ENCODE measurements at regions not wholly inside any gene's neighbourhood (a gene's known extent, or its start where the extent isn't known, plus 50 kb on each side); places are given as distances from the start of the nearest gene placed in this dataset.
A peak's percentile ranks its signal among the peaks of the same experiment; 100 is the strongest.
"Not testable (repeated sequence)": the region's sequence is repeated elsewhere in the genome, so short reads cannot be mapped to it uniquely, and the experiment has no call there.

- DNase-seq = no peak
Observed at GRCh38 chr5:110925398-110925797, 146.1 kb upstream of the TSLP start.

DNA sequence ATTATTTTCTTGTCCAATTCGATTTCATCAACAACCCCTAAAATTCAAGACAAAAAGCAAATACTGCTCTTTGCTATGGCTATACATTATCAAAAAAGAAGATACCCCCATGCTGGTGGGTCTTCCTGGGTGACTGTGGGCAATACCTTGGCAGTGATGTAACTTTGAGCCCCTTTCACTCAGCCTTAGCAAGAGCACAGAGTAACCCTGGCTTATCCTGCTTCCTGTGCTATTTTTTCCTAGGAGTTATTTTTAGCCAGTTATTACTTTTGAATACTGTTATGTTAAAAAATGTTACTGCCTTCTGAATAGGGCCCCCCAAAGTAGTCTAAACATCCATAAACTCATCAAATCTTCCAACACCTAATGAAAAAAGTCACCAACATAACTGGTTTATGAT lies 145.6 kb upstream of the TSLP start:
- no peak for DNase-seq

GRCh38 chr5:110932755-110933488 lies 138.6 kb upstream of the TSLP start:
- no peak for DNase-seq

- no peak for DNase-seq
Observed at GRCh38 chr5:110940136-110940535, 131.4 kb upstream of the TSLP start.

GRCh38 chr5:110945874-110946436 lies 125.6 kb upstream of the TSLP start:
- DNase-seq = no peak

- no peak for DNase-seq
Observed at GRCh38 chr5:110951373-110951791, 120.1 kb upstream of the TSLP start.

GRCh38 chr5:110956280-110956912 lies 115.1 kb upstream of the TSLP start:
- DNase-seq = no peak

DNA sequence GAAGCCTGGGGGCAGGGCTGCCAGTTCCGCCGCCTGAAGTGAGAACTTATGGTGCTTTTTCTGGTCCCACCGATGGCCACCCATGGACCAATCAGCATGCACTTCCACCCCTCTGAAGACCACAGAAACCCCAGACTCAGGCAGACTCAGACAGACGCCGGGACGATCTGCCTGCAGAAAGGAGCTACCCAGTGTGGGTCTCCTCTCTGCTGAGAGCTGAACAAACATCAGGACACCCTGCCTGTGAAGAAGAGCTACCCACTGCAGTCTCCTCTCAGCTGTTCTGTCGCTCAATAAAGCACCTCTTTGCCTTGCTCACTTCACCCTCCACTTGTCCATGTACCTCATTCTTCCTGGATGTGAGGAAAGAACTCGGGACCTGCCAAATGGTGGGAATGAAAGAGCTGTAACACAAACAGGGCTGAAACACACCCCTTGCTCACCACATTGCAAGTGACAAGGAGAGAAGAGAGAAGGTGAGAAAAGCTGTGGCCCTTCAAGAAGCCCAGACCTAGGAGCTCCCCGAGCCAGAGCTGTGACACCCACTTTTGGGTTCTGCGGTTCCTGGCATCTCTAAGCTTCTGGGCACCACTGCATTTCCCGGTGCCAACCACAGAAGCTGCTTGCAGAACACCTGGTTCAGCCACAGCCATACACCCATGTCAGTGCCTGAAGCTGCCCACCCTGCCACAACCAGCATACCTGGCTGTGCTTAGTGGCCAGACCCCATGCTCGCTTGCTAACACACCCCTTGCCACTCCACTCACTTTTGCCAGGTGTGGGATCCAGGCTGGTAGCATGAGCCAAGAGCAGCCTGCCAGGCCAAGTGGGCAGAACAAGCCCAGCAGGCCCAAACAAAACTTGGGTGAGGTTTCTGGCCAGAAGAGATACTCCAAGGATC lies 114.3 kb upstream of the TSLP start:
- DNase-seq = no peak

- no peak for DNase-seq
Observed at GRCh38 chr5:110957934-110958333, 113.6 kb upstream of the TSLP start.

- DNase-seq = no peak
Observed at GRCh38 chr5:110963495-110963894, 108.0 kb upstream of the TSLP start.

DNA sequence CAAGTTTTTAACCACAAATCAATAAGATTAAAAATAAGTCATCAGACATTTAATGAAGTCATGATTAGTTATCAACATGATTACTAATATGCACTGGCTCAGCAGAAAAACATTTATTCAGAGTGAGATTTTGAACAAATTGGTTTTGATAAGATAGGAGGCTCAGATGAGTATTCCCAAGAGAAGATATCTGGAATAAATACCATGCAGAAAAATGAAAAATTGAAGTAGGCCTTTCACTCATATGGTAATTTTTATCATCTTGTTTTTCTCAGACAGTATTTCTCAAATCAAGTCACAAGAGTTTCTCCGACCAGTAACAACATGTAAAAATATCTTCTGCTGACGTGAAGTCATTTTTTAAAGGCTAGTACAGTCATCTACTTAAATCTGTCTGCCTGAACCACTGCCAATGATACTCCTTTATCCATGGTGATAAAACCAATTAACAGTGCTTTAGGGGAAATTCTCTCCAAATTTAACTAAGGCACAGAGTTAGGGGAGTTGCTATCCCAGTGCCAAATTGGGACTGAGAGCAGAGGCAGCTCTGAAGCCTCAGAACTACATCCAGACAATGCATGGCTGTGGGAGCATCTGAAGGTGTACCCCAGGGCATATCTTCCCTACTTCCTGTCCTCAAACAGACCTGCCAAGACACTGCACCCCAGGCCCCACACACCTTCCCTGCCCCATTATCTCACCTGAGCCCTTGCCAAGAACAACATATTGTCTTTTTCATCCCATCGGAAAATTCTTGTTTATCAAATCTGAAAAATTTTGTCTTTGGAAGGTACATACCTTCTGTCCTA lies 105.5 kb upstream of the TSLP start:
- DNase-seq = peak in 1 of 2 donors; percentile 14

DNA sequence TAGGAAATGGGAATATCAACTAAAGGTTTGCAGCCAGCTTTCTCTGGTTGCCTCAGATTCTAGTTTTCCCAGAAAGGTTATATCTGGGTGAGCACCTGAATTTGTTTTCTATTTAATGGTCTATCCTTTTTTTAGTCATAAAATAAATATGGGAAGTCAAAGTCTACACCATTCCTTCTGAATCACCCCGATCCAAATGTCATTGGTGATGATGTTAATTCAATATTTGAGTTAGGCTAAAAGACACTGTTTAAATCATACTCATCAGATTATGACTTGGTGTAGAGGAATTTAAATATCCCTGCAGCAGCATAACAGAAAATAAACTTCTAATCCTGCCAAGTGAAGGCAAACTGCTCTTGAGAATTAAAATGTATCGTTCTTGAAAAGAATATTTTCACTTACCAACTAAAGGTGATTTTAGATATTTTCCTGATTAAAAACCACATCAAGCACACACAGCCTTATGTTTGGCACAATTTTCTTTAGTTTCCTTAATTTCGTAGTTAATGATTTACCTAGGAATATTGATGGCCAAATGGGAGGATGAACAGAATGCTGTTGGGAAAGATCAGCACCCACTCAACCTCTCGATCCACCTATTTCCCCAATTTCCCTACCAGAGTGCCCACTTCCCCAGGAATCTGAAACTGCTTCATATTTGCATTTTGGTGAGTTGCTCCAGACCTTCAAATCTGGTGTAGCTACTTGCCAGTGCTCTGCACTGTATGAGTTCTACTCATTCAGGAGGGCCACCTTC lies 103.1 kb upstream of the TSLP start:
- no peak for DNase-seq

DNA sequence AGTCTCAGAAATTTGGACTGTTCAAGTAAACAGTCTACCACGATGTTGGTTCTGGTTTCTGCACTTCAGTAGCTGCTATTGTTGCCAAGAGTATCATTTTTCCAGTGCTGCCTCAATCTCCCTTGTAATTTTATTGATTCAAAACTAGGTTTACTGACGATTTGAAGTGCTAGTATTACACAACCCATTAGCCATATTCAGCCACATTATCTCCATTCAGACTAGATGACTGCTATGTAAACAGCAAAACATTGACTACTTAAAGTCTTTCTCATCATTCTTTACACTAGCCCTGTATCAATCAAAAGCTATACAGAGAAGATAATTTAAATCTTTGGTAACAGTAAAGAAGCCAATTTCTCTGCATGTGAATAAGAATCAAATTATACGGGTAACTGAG lies 102.0 kb upstream of the TSLP start:
- DNase-seq = no peak

- no peak for DNase-seq
Observed at GRCh38 chr5:110973510-110973909, 98.0 kb upstream of the TSLP start.

- no peak for DNase-seq
Observed at GRCh38 chr5:110977915-110978314, 93.6 kb upstream of the TSLP start.

DNA sequence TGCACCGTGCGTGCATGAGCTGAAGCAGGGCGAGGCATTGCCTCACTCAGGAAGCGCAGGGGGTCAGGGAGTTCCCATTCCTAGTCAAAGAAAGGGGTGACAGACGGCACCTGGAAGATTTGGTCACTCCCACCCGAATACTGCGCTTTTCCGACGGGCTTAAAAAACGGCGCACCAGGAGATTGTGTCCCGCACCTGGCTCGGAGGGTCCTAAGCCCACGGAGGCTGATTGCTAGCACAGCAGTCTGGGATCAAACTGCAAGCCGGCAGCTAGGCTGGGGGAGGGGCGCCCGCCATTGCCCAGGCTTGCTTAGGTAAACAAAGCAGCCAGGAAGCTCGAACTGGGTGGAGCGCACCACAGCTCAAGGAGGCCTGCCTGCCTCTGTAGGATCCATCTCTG lies 85.6 kb upstream of the TSLP start:
- DNase-seq = not testable (repeated sequence)

GRCh38 chr5:110987573-110987972 lies 83.9 kb upstream of the TSLP start:
- not testable (repeated sequence) for DNase-seq

DNA sequence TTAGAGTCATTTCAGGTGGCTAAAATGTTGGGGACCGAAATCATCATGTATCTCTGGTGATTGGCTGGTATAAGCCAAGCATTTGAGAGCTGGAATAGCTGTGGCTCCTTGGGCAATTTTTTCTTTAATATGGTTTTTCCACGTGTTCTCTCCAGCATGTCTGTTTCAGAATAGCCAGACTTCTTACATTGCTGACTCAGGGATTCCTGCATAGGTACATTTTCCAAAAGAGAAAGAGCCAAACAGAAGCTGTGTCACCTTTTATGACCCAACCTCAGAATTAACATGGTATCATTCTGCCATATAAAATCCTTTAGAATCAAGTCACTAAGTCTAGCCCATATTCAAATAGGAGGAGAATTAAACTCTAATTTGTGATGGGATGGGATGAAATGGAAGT lies 74.8 kb upstream of the TSLP start:
- no peak for DNase-seq

- DNase-seq = no peak
Observed at GRCh38 chr5:111002036-111002435, 69.5 kb upstream of the TSLP start.

DNA sequence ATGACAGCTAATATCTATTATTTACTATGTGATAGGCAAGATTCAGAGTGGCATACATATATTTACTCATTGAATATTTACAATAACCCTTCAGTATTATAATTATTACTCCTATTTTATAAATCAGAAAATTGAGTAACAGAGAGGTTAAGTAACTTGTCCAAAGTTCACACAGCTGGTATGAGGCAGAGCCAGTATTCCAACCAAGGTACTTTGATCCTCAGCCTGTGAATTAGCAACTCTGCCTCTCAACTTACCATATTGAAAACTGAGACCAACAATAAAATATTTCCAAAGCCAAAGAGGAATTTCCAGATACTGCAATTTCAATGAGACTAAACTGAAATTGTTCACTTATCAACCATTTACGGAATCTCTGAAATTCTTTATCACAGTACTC lies 67.9 kb upstream of the TSLP start:
- DNase-seq = no peak

- DNase-seq = no peak
Observed at GRCh38 chr5:111004291-111004690, 67.2 kb upstream of the TSLP start.

DNA sequence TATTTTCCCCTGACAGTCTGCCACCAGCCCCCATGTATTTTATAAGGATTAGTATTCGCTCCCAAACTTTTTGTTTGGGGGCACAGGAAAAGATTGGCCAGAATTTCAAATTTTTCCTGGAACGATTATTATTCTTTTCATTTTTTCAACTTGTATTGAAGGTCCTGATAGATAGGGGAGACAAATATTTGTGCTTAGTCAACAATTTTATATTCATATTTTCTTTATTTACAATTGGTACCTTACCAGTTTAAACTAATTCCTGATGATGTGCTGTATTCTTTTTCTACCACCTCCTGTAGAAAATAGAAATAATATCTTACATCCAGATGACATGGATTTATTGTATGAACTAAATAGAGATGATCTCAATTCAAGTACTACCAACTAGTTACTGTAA lies 60.7 kb upstream of the TSLP start:
- DNase-seq = no peak
